NCI-H524 treated with DMSO at 0.1 percent for 48 hours (cell line): ENCODE measurements at regions not wholly inside any gene's neighbourhood (a gene's known extent, or its start where the extent isn't known, plus 50 kb on each side); places are given as distances from the start of the nearest gene placed in this dataset.
A peak's percentile ranks its signal among the peaks of the same experiment; 100 is the strongest.
"Not testable (repeated sequence)": the region's sequence is repeated elsewhere in the genome, so short reads cannot be mapped to it uniquely, and the experiment has no call there.

Experiments
- DNase-seq: peaks from one replicate; lab custom pipeline; 2025; lab: John Stamatoyannopoulos, UW

- DNase-seq: no peak
Observed at GRCh38 chr3:72627271-72627670, 221.0 kb downstream of the SHQ1 start.

GRCh38 chr3:72625602-72626337 is 222.5 kb downstream of the SHQ1 start:
- DNase-seq: no peak

GRCh38 chr3:72624656-72625055 is 223.6 kb downstream of the SHQ1 start:
- DNase-seq: no peak

- DNase-seq: no peak
Observed at GRCh38 chr3:72618739-72619138, 229.5 kb downstream of the SHQ1 start.

- no peak for DNase-seq
Observed at GRCh38 chr3:72617424-72618024, 230.7 kb downstream of the SHQ1 start.

GRCh38 chr3:72615776-72616175 is 232.5 kb downstream of the SHQ1 start:
- DNase-seq: peak; percentile 91

- no peak for DNase-seq
Observed at GRCh38 chr3:72615182-72615581, 233.1 kb downstream of the SHQ1 start.

- DNase-seq: no peak
Observed at GRCh38 chr3:72614394-72615074, 233.7 kb downstream of the SHQ1 start.

- no peak for DNase-seq
Observed at GRCh38 chr3:72613871-72614270, 234.4 kb downstream of the SHQ1 start.

GRCh38 chr3:72609114-72609513 is 239.1 kb downstream of the SHQ1 start:
- DNase-seq: not testable (repeated sequence)

- DNase-seq: no peak
Observed at GRCh38 chr3:72606005-72606800, 242.0 kb downstream of the SHQ1 start.

- no peak for DNase-seq
Observed at GRCh38 chr3:72604328-72604727, 243.9 kb downstream of the SHQ1 start.

- DNase-seq: no peak
Observed at GRCh38 chr3:72601983-72602750, 246.1 kb downstream of the SHQ1 start.

- DNase-seq: peak; percentile 88
Observed at GRCh38 chr3:72601060-72601459, 247.2 kb downstream of the SHQ1 start.

GRCh38 chr3:72597756-72598195 is 250.5 kb downstream of the SHQ1 start:
- peak; percentile 83 for DNase-seq

- DNase-seq: no peak
Observed at GRCh38 chr3:72597043-72597442, 251.2 kb downstream of the SHQ1 start.

- DNase-seq: no peak
Observed at GRCh38 chr3:72595927-72596610, 252.2 kb downstream of the SHQ1 start.

GRCh38 chr3:72595376-72595775 is 252.9 kb downstream of the SHQ1 start:
- no peak for DNase-seq

- DNase-seq: no peak
Observed at GRCh38 chr3:72594615-72595215, 253.5 kb downstream of the SHQ1 start.

- DNase-seq: no peak
Observed at GRCh38 chr3:72593881-72594397, 254.3 kb downstream of the SHQ1 start.
